ENCODE measurements at regions not wholly inside any gene's neighbourhood (a gene's known extent, or its start where the extent isn't known, plus 50 kb on each side); places are given as distances from the start of the nearest gene placed in this dataset.

GRCh38 chr11:27928809-27929208, 179.1 kb downstream of the KIF18A start (continued):
- TF ChIP-seq CTBP2 (IDR thresholded peaks at IDR 0.05; ENCODE audit: borderline replicate concordance, insufficient read depth, insufficient read length, low read length) (no peak), ATF2 (IDR thresholded peaks at IDR 0.05; ENCODE audit: low read length) (no peak), SP1 (IDR thresholded peaks at IDR 0.05; ENCODE audit: low read depth, low read length) (no peak), TCF12 (IDR thresholded peaks at IDR 0.05; ENCODE audit: low read depth, low read length) (no peak), USF2 (IDR thresholded peaks at IDR 0.05; ENCODE audit: low read length) (no peak)
